ENCODE measurements at regions not wholly inside any gene's neighbourhood (a gene's known extent, or its start where the extent isn't known, plus 50 kb on each side); places are given as distances from the start of the nearest gene placed in this dataset.

DNA sequence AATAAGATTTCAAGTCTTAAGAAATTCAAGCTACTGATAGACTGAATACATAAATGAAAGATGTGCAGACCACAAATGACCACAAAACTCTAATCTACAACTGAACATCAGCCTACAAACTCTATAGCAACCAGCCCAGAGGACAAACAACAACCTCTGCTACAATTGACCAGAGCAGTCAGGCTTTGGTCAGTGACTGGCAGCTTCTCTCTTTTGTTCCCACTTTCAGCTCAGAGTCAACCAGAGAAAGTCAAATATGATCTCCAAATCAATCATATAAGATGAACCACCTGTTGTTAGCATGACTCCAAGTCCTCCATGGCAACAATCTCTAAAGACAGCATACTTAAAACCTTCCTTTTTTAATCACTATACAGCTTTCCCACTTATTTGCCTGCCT, 996.2 kb downstream of the SUCLG1 start:
- TF ChIP-seq POLR2A (IDR thresholded peaks at IDR 0.05): no peak
- TF ChIP-seq, protein P1, sequence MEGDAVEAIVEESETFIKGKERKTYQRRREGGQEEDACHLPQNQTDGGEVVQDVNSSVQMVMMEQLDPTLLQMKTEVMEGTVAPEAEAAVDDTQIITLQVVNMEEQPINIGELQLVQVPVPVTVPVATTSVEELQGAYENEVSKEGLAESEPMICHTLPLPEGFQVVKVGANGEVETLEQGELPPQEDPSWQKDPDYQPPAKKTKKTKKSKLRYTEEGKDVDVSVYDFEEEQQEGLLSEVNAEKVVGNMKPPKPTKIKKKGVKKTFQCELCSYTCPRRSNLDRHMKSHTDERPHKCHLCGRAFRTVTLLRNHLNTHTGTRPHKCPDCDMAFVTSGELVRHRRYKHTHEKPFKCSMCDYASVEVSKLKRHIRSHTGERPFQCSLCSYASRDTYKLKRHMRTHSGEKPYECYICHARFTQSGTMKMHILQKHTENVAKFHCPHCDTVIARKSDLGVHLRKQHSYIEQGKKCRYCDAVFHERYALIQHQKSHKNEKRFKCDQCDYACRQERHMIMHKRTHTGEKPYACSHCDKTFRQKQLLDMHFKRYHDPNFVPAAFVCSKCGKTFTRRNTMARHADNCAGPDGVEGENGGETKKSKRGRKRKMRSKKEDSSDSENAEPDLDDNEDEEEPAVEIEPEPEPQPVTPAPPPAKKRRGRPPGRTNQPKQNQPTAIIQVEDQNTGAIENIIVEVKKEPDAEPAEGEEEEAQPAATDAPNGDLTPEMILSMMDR (IDR thresholded peaks at IDR 0.05): no peak
- intact Hi-C loops (cut with DNase I): no loop called here
- no peaks in the 10 kb centered on the region for H3K36me3 ChIP-seq (replicated peaks in 1 of 2; ENCODE audit: insufficient read depth in 1 of 2, low read depth in 2 of 2)
- no peak for DNase-seq
- H3K27ac ChIP-seq: no peak overlapping the region
- H3K4me1 ChIP-seq: no peaks in the 10 kb centered on the region
- H3K9me3 ChIP-seq: no peaks in the 10 kb centered on the region
- no peak for ATAC-seq
- no peaks in the 10 kb centered on the region for H3K27me3 ChIP-seq
- no peak overlapping the region for H3K4me3 ChIP-seq

DNA sequence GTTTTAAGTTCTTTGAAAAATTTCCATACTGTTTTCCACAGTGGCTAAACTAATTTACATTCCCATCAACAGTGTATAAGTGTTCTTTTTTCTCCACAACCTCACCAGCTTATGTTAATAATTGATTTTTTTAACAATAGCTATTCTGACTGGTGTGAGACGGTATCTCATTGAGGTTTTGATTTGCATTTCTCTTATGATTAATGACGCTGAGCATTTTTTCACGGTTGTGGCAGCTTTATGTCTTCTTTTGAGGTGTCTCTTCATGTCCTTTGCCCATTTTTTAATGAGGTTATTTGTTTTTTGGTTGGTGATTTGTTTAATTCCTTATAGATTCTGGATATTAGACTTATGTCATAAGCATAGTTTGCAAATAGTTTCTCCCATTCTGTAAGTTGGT, 997.9 kb downstream of the SUCLG1 start:
- Histone ChIP-seq H3K27me3 (no peaks in the 10 kb centered on the region), H3K9me3 (no peaks in the 10 kb centered on the region), H3K36me3 (replicated peaks in 1 of 2; ENCODE audit: insufficient read depth in 1 of 2, low read depth in 2 of 2) (no peaks in the 10 kb centered on the region), H3K4me1 (no peaks in the 10 kb centered on the region), H3K27ac (no peak overlapping the region), H3K4me3 (no peak overlapping the region)
- TF ChIP-seq, protein P1 (IDR thresholded peaks at IDR 0.05): no peak
- no peak for TF ChIP-seq POLR2A (IDR thresholded peaks at IDR 0.05)
- no peak for ATAC-seq
- 56 to 58% methylated on average over 3 of the region's 3 CpGs for WGBS, 2 donors
- no peak for DNase-seq
- intact Hi-C loops (cut with DNase I): no loop called here

DNA sequence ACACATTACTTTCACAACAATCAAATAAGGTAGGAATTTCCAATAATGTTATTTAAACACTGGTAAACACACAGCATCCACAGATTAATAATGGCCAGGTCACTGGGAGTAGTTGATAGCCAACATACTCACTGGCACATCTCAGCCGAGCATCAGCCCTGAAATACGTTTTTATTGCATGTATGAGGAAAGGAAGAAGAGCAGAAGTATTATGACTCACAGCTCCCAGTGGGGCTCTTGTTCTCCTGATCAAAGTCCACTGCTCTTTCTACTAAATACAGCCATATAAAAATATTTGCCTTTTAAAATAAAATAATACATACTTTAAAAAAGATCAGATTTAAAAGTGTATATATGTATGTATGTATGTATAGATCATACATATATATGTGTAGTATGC, 999.6 kb downstream of the SUCLG1 start:
- no peak for DNase-seq
- WGBS, 2 donors: 48 to 59% methylated on average over 2 of the region's 2 CpGs
- H3K36me3 ChIP-seq (replicated peaks in 1 of 2; ENCODE audit: insufficient read depth in 1 of 2, low read depth in 2 of 2): no peaks in the 10 kb centered on the region
- intact Hi-C loops (cut with DNase I): no loop called here
- TF ChIP-seq POLR2A (IDR thresholded peaks at IDR 0.05): no peak
- TF ChIP-seq, protein P1 (IDR thresholded peaks at IDR 0.05): no peak
- ATAC-seq: no peak
- no peak overlapping the region for H3K27ac ChIP-seq
- no peaks in the 10 kb centered on the region for H3K4me1 ChIP-seq
- no peaks in the 10 kb centered on the region for H3K9me3 ChIP-seq
- no peak overlapping the region for H3K4me3 ChIP-seq
- no peaks in the 10 kb centered on the region for H3K27me3 ChIP-seq

DNA sequence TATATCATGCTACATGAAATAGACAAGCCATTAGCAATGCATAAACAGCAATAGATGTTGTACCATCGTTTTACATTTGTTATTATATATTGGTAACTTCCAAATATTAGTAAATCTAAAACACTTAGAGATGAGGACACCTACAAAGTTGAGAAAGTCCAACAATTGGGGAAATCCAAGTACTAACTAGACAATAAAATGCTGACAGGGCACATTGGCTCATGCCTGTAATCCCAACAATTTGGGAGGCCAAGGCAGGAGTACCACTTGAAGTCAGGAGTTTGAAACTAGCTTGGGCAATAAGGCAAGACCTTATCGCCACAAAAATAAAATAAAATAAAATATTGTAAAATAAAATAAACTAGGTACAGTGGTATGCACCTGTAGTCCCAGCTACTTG, 1023.1 kb downstream of the SUCLG1 start:
- no peak for ATAC-seq
- WGBS, 2 donors: 66 to 68% methylated on average over 2 of the region's 2 CpGs

DNA sequence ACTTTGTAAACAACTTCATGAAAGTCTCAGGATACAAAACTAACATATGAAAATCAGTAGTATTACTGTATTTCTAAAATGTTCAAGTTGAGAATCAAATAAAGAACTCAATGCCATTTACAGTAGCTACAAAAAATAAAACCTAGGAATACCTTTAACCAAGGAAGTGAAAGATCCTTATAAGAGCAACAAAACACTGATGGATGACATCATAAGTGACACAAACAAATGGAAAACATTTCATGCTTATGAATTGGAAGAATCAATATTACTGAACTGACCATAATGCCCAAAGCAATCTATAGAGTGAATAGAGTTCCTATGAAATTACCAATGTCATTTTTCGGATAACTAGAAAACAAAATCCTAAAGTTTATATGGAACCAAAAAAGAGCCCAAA, 1038.1 kb downstream of the SUCLG1 start:
- Histone ChIP-seq H3K9me3 (peaks cover 0 to 7% (median 0%) of the 10 kb centered on the region in 3 donors), H3K36me3 (replicated peaks in 1 of 2; ENCODE audit: insufficient read depth in 1 of 2, low read depth in 2 of 2) (no peaks in the 10 kb centered on the region), H3K27ac (no peak overlapping the region), H3K27me3 (no peaks in the 10 kb centered on the region), H3K4me3 (no peak overlapping the region), H3K4me1 (no peaks in the 10 kb centered on the region)
- no peak for TF ChIP-seq POLR2A (IDR thresholded peaks at IDR 0.05)
- TF ChIP-seq, protein P1 (IDR thresholded peaks at IDR 0.05): no peak
- 81 to 88% methylated on average over 1 of the region's 1 CpG for WGBS, 2 donors
- intact Hi-C loops (cut with DNase I): no loop called here
- DNase-seq (no peak), ATAC-seq (no peak)

More for the DNA sequence above, 1023.1 kb downstream of the SUCLG1 start:
- TF ChIP-seq POLR2A (IDR thresholded peaks at IDR 0.05): no peak
- TF ChIP-seq, protein P1 (IDR thresholded peaks at IDR 0.05): no peak
- no peak for DNase-seq
- no peak overlapping the region for H3K27ac ChIP-seq
- no peaks in the 10 kb centered on the region for H3K4me1 ChIP-seq
- H3K36me3 ChIP-seq (replicated peaks in 1 of 2; ENCODE audit: insufficient read depth in 1 of 2, low read depth in 2 of 2): no peaks in the 10 kb centered on the region
- H3K9me3 ChIP-seq: no peaks in the 10 kb centered on the region
- H3K4me3 ChIP-seq: no peak overlapping the region
- intact Hi-C loops (cut with DNase I): no loop called here
- no peaks in the 10 kb centered on the region for H3K27me3 ChIP-seq

All from body of pancreas (tissue), 4 donors.